MCF 10A (cell line): ENCODE measurements at regions not wholly inside any gene's neighbourhood (a gene's known extent, or its start where the extent isn't known, plus 50 kb on each side); places are given as distances from the start of the nearest gene placed in this dataset.

Experiments
- BruUV-seq: library from RNA; stranded (reverse); fragments of 400-500 nt; replicated peaks from 2 replicates; lab custom pipeline; 2021; lab: Mats Ljungman, UMichigan
- CTCF ChIA-PET: fragments of 300-600 bp; sonication (Branson Sonifier 250); formaldehyde crosslinking; extraction: SDS; loops from one replicate; lab custom pipeline; 2021; ENCODE audit warnings: antibody characterized with exemption, inconsistent platforms; lab: Yijun Ruan, JAX
- POLR2A ChIA-PET: fragments of 300-600, 350-650 bp; sonication (Branson Sonifier 250); formaldehyde crosslinking; extraction: SDS; loops from one replicate; lab custom pipeline; 2020; ENCODE audit warnings: antibody characterized with exemption, inconsistent platforms; lab: Yijun Ruan, JAX
- DNase-seq: peaks from one replicate; pipeline ENCODE4 v3.0.0-alpha.2; 2018; ENCODE audit not compliant: unreplicated experiment
- H3K27ac Mint-ChIP-seq: one replicate; pipeline ENCODE4 v1.8.0; 2022; ENCODE audit warnings: mild to moderate bottlenecking, low read depth, mixed read lengths; ENCODE audit not compliant: unreplicated experiment
- H3K27me3 Mint-ChIP-seq: one replicate; pipeline ENCODE4 v1.8.0; 2022; ENCODE audit warnings: mixed read lengths; ENCODE audit not compliant: insufficient read depth, unreplicated experiment
- H3K36me3 Mint-ChIP-seq: one replicate; pipeline ENCODE4 v1.8.0; 2022; ENCODE audit warnings: mild to moderate bottlenecking, moderate library complexity, mixed read lengths; ENCODE audit not compliant: insufficient read depth, unreplicated experiment
- H3K4me1 Mint-ChIP-seq: one replicate; pipeline ENCODE4 v1.8.0; 2022; ENCODE audit warnings: mixed read lengths; ENCODE audit not compliant: insufficient read depth, unreplicated experiment
- H3K4me3 Mint-ChIP-seq: one replicate; pipeline ENCODE4 v1.8.0; 2022; ENCODE audit warnings: mild to moderate bottlenecking, moderate library complexity, mixed read lengths; ENCODE audit not compliant: unreplicated experiment
- H3K9me3 Mint-ChIP-seq: one replicate; pipeline ENCODE4 v1.8.0; 2022; ENCODE audit warnings: mixed read lengths; ENCODE audit not compliant: unreplicated experiment
- intact Hi-C: fragments of 100-400 bp; cut with micrococcal nuclease; formaldehyde crosslinking; loops from 2 replicates; pipeline ENCODE4 v1.14.1; 2022
- TF ChIP-seq, protein P1 (sequence below): fragments of 200-600 bp; IDR thresholded peaks from one replicate; pipeline ENCODE4 v1.8.0; 2022; ENCODE audit warnings: antibody characterized with exemption, mild to moderate bottlenecking; ENCODE audit not compliant: unreplicated experiment

DNA sequence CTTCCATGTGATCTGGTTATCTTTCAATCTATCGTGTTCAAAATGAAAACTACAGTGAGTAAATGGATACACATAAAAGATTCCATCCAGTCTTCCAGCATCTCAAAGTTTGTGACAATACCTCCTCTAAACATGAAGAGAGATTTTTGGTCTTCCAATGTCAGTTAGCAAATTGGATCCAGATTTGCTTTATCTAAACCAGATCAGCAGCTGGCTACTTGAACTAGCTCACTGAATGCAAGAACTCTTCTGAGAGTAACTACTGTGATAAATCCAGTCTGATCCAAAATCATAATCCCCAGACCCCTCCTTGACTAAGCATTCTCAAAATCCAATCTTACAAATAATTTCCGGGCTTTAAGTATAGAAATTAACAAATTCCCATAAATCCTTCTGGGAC, 2177.9 kb upstream of the C9orf72 start:
- intact Hi-C loops, result no loop called here
- no TSS peak for BruUV-seq
- DNase-seq, result no peak
- no peaks in the 10 kb centered on the region for H3K9me3 Mint-ChIP-seq
- TF ChIP-seq, protein P1, sequence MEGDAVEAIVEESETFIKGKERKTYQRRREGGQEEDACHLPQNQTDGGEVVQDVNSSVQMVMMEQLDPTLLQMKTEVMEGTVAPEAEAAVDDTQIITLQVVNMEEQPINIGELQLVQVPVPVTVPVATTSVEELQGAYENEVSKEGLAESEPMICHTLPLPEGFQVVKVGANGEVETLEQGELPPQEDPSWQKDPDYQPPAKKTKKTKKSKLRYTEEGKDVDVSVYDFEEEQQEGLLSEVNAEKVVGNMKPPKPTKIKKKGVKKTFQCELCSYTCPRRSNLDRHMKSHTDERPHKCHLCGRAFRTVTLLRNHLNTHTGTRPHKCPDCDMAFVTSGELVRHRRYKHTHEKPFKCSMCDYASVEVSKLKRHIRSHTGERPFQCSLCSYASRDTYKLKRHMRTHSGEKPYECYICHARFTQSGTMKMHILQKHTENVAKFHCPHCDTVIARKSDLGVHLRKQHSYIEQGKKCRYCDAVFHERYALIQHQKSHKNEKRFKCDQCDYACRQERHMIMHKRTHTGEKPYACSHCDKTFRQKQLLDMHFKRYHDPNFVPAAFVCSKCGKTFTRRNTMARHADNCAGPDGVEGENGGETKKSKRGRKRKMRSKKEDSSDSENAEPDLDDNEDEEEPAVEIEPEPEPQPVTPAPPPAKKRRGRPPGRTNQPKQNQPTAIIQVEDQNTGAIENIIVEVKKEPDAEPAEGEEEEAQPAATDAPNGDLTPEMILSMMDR, result no peak
- no peaks in the 10 kb centered on the region for H3K36me3 Mint-ChIP-seq
- no peak overlapping the region for H3K27ac Mint-ChIP-seq
- no peaks in the 10 kb centered on the region for H3K27me3 Mint-ChIP-seq
- POLR2A ChIA-PET, result interaction anchor here (0.6 kb wide), 1 partner anchor 52 kb away, joined by 3 read pairs; no protein-coding TSS in a partner anchor
- no peaks in the 10 kb centered on the region for H3K4me1 Mint-ChIP-seq
- H3K4me3 Mint-ChIP-seq, result no peak overlapping the region
- CTCF ChIA-PET, result no interaction called here

DNA sequence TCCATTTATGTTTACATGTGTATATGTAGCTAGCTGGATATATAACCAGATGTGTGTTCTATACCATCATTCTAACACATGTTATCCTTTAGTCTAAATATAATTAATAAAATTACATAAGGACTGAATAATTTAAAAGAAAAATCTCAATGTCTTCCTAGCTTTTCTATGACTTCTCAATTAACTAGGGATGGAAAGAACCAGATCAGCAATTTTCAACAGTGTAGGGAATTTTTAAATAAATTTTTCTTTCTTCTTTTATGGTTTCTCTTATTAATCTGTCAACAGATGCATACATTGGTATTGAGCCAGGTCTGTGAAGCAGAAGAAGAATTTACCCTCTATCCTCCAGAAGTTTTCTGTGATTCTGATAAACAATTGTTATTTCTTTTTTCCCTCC, 2180.4 kb upstream of the C9orf72 start:
- CTCF ChIA-PET, result no interaction called here

DNA sequence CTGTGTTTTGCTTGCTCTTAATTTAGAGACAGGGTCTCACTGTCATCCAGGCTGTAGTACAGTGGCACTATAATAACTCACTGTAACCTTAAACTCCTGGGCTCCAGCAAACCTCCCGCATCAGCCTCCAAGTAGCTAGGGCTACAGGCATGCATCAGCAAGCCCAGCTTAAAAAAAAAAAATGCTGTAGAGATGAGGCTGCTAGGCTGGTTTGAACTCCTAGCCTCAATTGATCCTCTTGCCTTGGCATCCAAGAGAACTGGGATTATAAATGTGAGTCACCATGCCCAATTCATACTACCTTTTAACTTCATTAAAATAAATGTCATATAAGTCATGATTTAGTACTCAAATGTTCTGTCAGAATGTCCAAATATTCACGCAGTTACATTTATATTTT, 2195.7 kb upstream of the C9orf72 start:
- POLR2A ChIA-PET, result no interaction called here
- Mint-ChIP-seq H3K27me3 (no peaks in the 10 kb centered on the region), H3K4me1 (peaks cover 6% of the 10 kb centered on the region), H3K9me3 (no peaks in the 10 kb centered on the region), H3K4me3 (no peak overlapping the region), H3K27ac (no peak overlapping the region), H3K36me3 (no peaks in the 10 kb centered on the region)
- no TSS peak for BruUV-seq
- no peak for DNase-seq
- TF ChIP-seq, protein P1, result no peak
- CTCF ChIA-PET, result no interaction called here
- intact Hi-C loops, result no loop called here

More for the DNA sequence above, 2180.4 kb upstream of the C9orf72 start:
- DNase-seq, result no peak
- BruUV-seq, result no TSS peak
- POLR2A ChIA-PET, result no interaction called here
- no peaks in the 10 kb centered on the region for H3K4me1 Mint-ChIP-seq
- H3K27me3 Mint-ChIP-seq, result no peaks in the 10 kb centered on the region
- no peak overlapping the region for H3K27ac Mint-ChIP-seq
- no peak overlapping the region for H3K4me3 Mint-ChIP-seq
- intact Hi-C loops, result no loop called here
- TF ChIP-seq, protein P1, result no peak
- H3K36me3 Mint-ChIP-seq, result no peaks in the 10 kb centered on the region
- H3K9me3 Mint-ChIP-seq, result no peaks in the 10 kb centered on the region

DNA sequence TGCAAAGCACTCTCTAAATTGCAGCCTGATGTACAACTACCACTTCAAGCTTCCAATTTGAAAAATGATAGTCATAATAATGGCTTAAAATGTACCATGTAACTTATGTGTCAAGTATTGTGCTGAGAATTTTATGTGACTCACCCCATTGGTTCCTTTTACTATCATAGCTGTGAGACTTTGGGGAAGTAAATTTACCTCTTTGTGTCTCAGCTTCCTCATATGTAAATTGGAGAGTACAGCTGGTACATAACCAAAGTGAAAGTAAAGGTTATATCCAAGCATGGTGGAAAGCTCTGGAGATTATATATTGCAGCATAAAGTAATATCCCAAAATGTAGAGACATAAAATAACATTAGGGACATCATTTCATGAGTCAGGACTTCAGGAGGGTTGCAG, 2200.4 kb upstream of the C9orf72 start:
- no peaks in the 10 kb centered on the region for H3K27me3 Mint-ChIP-seq
- H3K36me3 Mint-ChIP-seq, result no peaks in the 10 kb centered on the region
- peaks cover 6% of the 10 kb centered on the region for H3K4me1 Mint-ChIP-seq
- no peak overlapping the region for H3K27ac Mint-ChIP-seq
- intact Hi-C loops, result no loop called here
- ChIA-PET POLR2A (no interaction called here), CTCF (interaction anchor here (0.8 kb wide), 1 partner anchor 399 kb away, joined by 3 read pairs; no protein-coding TSS in a partner anchor)
- TF ChIP-seq, protein P1, result no peak
- no peaks in the 10 kb centered on the region for H3K9me3 Mint-ChIP-seq
- DNase-seq, result no peak
- no TSS peak for BruUV-seq
- H3K4me3 Mint-ChIP-seq, result no peak overlapping the region
